Hematopoietic multipotent progenitor cell treated with erythropoietin and hydrocortisone succinate and interleukin-3 and kit ligand, for 17 days (in vitro differentiated cells): ENCODE measurements at regions not wholly inside any gene's neighbourhood (a gene's known extent, or its start where the extent isn't known, plus 50 kb on each side); places are given as distances from the start of the nearest gene placed in this dataset.

ENCODE experiments used
- DNase-seq: peaks from one replicate; pipeline ENCODE4 v3.0.0-alpha.2; 2015; ENCODE audit warnings: low spot score

DNA sequence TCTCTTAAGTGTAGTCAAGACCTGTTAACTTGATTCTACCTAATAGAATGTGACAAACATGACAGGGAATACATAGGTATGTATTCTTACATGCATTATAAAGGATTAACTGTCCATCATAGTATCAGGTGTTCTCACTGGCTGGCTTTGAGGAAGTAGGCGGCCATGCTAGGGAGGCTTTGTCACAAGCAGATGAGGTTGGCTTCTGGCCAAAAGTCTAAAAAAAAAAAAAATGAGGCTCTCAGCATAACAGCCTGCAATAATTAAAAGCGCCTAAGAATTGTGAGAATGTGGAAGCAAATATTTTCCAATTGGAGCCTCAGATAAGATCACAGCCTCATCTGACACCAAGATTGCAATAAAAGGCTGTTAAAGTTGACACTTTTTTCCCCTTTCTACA lies 1256.8 kb upstream of the SORCS1 start:
- DNase-seq = no peak

DNA sequence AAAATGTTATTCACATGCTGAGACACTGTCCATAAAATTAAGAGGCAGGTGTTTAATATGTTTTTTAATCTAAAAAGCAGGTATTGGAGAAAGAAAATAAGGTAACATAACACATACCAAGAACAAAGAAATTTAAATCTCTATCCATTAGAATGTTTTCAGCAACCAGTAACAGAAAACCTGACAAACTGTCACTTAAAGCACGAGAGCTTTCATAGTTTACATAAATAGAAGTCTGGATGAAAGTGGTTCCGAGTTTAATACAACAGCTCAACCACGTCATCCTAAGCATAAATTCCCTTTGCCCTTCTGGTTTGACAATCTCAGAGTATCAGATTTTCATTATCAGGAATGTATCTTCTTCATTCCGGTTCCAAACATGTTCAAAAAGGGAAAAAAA lies 1249.4 kb upstream of the SORCS1 start:
- DNase-seq = no peak

DNA sequence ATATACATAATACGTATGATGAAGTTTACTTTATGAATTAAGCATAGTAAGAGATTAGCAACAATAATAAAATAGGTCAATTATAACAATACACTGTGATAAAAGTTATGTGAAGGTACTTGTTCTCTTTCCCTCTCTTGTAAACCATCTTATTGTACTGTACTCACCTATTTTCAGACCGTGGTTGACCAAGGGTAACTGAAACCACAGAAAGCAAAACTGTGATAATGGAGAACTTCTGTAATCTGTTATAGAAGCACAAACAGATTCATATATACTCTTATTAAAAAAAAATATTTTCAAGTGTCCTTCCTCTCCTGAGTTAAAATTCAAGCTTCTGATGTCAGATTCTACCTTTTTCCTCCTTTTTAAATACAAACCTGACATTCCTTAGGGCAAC lies 1247.8 kb upstream of the SORCS1 start:
- no peak for DNase-seq

DNA sequence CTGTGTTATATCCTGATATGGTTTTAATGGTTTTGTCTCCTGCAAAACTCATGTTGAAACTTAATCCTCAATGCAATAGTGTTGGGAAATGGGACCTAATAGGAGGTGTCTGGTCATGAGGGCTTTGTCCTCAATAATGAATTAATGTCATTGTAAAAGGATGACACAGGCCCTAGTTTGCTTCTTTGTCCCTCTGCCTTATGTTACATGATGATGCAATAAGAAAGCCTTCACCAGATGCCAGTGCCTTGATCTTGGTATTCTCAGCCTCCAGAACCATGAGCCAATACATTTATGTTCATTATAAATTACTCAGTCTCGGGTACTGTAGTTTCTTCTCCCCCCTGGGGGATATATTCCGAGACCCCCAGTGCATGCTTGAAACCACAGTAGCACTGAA lies 1247.4 kb upstream of the SORCS1 start:
- DNase-seq = no peak

DNA sequence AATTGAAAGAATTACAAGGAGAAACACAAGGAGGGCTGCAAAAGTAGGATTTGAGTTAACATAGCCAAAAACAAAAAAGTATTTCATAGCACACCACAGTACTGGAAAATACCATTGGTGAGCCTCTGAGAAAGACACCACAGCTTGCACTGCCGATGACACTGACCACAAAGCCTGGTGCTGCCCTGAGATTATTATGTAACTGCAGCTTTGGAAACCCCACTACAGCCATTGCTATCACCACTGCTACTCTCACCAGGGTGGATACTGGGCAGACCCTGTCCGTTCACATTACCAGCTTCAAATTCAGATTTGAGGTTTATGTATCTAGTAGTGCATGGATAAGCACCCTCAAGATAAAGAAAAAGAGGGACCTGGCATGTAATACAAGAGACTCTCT lies 1246.7 kb upstream of the SORCS1 start:
- DNase-seq = no peak

DNA sequence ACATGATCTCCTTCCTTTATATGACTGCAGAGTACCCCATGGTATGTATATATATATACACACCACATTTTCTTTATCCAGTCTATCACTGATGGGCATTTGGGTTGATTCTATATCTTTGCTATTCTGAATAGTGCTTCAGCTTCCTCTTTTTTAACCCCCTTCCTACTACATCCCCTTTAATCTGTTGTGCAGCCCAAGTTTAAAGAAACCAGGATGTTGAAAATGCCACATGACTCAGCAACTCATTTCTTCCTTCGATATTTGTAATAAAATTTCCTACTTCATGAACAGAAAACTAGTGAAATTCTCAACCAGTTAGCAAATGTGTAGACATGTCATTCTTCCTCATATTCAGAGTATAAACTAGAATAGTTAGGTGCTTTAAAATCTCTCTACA lies 1245.7 kb upstream of the SORCS1 start:
- no peak for DNase-seq

DNA sequence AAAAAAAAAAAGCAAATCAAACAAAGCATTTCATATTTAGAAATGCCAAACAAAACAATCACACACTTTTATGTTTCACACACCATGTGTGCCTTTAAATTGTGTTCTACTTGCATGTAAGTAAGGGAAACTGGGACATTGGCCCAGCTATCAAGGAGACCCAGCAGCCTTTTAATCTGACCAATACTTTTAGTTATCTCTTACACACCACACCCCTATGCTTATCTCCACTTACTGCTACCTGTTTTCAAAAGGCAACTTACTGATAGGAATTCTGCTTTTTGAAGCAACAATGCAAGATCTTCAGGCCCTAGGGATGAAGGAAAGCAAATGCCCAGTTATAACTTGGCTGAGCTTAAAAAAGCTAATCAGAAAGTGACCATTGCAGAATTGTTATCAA lies 1244.8 kb upstream of the SORCS1 start:
- DNase-seq = no peak

DNA sequence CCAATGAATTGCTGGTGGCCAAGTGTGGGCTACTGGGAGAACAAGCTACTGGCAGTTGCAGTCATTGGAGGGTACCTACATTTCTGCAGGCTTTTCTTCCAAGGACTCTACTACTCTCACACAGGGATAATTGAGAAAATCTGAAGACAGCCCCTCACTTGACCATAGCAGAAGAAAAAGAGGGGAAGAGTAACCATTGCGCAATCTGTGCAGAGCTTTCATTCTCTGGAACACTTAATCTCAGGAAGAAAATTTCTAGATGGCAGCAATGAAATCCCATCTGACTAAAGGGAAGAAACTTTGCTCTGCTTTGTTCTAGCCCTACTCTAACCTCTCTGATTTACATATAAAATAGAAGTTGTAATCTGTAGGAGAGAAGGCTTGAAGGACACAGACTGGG lies 1239.6 kb upstream of the SORCS1 start:
- no peak for DNase-seq

DNA sequence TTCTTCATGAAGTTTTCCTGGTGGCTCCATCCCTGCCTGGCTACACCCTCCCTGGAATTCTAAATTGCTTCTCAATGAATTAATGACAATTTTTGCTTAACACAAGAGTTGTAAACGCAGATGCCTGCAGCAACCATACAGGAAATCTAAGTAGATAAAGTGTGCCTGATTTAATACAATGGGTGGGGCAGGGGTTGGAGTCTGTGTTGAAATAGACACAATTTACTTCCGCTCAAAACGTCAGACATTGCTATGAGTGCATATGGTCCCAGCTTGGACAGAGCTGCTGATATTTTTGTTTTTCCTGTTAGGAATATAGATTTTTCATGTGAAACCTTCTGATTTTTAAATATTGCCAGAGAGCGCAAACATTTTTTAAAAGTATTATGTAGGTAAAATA lies 1235.0 kb upstream of the SORCS1 start:
- no peak for DNase-seq

DNA sequence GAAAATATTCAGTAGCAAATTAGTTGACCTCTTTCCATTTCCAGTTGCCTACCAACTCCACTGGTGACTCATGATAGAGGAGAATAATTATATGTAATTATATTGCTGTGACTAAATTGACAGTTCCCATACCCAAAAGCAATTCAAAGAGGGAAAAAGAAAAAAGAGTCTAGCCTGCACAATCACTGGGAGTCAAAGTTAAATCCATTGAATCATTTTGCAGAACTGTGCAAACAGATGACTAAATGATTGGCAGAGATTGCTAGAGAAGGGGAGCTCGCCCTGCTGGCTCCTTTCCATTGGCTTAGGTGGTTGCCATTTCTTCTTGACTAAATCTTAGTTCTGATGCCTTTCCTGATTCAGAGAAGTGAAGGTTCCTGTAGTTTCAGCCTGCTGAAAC lies 1228.6 kb upstream of the SORCS1 start:
- no peak for DNase-seq

DNA sequence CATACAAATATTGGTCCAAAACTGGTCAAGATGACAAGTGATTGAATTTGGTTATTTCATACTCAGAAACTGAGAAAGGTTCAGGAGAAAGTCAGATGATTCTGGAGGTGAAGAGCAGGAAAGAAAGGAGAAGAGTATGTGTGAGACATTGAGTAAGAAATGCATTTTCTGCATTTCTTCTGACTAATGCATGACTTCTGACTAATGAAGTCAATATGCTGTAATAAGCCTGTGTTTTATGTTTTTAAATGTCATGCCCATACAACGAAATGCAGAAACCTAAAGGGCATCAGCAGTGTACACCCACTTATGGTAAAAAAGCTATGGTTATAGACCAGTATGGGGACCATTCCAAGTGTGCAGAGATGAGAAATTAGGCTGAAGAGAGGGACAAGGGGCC lies 1227.8 kb upstream of the SORCS1 start:
- no peak for DNase-seq

DNA sequence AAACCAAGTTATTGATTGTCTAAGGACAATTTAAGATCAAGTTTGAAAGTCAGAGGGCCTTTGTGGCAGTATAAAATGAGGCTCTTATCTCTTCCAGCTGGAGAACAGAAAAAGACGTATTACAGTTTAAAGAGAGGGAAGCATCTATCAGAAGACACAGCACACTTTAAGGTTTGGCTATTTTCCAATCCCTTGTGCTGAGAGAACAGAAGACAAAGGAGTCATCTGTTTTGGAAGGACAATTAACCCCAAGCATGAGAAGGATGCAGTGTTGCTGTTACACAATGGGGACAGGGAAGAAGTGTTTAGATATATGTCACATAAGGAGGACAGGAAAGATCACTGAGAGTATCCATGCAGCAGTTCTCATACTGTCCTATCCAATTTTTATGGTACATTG lies 1224.2 kb upstream of the SORCS1 start:
- DNase-seq = no peak

DNA sequence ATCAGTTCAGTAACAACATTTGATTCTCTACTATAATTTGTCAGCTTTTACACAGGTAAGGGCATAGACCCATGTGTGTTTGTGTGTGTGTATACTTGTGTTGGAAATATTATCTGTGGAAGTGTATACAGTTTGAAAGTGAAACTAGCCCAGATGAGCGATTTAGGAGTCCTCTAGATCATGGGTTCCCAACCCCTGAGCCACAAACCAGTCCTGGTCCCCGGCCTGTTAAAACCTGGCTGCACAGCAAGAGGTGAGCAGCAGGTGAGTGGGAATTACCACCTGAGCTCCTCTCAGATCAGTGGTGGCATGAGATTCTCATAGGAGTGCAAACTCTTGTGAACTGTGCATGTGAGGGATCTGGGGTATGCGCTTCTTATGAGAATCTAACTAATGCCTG lies 1221.5 kb upstream of the SORCS1 start:
- DNase-seq = no peak

DNA sequence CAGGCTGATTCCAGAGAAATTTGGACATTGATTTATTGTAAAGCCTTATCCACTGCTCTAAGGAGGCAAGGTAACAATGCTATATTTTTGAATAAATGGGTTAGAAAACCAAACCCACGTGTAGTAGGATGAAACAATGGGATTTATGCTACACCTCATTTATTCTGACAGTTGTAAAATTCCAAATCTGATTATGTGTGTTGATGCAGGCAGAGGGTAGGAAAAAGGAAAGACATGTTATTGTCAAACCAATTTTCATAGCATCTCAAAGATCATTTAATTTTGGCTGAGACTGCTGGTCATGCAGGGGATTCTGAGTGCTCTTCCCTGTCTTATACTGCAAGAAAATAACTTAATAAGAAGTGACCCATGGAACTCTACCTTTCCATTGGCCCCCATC lies 1219.9 kb upstream of the SORCS1 start:
- DNase-seq = no peak

DNA sequence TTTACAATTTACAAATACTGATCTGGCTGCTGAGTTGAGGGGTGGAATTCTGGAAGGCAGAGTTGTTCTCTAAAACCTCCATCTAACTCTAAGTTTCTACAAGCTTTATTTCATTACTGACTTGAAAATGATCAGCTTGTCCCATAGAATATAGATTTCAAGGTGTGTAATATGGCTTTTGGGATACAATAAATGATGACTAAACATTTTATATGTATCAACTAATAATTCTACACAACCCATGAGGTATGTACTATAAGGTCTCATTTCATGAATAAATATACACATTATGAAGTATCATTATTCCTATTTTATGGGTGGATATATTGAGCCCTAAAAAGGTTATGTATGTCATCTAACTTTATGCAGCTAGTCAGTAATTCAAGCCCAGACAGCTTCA lies 1214.3 kb upstream of the SORCS1 start:
- no peak for DNase-seq

DNA sequence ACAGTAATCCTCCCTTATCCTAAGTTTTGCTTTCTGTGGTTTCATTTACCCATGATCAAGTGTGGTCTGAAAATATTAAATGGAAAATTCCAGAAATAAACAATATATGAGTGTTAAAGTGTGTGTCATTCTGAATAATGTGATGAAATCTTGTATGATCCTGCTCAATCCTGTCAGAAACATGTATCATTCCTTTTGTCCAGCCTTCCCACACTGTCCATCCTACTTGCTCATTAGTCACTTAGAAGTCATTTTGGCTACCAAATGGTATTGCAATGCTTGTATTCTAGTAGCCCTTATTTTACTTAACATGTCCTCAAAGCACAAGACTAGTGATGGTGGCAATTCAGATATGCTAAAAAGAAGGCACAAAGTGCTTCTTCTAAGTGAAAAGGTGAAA lies 1211.2 kb upstream of the SORCS1 start:
- DNase-seq = no peak

DNA sequence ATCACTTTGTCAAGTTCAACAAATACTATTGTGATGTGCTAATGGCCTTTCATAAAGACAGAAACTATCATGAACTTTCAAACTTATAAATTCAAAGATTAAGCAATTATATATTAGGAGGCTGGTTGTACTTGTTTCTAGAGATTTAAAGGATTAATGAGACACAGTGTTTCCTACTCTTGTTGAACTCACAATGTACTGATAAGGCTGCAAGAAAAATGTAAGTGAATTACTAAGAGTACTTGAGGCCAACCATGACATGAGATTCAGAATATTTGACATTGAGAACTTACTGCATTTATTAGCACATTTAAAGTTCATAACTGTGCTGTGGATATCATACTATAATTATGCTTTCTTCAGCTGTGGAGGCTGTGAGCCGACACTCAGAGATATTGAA lies 1210.5 kb upstream of the SORCS1 start:
- no peak for DNase-seq

DNA sequence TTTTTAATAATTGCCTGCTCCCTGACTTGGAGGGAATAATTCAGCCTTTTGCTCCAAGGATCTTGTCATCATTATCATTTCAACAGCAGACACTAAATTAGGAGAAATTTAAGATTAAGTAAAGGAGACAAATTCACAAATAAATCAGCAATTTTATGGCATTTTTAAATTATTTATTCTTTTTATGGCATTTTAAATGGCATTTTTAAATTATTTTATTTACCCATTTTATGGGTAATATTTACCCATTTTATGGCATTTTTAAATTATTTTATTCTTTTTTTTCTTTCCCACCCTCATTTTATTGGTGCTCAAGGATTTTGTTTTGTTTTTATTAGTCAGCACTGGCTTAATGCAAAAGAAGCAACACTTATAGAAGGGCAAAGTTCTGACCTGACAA lies 1201.0 kb upstream of the SORCS1 start:
- no peak for DNase-seq

DNA sequence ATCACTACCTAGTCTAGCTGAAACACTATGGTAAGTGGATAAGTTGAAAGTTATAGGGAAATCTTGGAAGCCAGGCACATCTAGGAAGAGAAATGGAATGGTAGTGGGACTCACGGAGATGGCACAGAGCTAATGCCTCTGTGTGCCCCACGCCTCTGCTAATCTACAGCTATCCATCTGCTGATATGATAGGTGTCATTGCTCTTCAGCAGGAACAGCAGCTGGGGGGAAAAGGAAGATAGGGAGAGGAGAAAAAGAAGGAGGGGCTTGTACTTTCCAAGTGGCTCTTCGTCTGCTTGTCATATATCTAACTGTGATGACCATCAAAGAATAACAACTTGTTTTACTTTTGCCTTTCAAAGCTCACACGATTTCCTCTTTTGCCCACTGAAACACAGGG lies 1199.1 kb upstream of the SORCS1 start:
- no peak for DNase-seq

DNA sequence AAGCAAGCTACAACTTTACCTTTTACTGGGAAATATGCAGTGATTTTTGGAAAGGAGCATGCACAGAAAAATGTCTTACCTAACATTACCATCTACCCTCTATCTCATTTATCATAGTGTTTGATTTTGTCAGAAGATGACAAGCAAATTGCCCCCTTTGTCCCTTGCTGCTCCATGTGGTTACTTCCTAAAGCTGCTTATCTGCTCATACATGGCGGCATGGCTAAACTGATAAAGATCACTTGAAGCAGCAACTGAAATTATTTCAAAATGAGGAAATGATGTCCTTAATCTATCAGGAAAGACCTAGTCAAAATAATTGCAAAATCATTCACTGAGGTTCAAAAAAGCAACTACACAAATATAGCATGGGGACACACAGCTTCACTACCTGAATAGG lies 1198.5 kb upstream of the SORCS1 start:
- no peak for DNase-seq

DNA sequence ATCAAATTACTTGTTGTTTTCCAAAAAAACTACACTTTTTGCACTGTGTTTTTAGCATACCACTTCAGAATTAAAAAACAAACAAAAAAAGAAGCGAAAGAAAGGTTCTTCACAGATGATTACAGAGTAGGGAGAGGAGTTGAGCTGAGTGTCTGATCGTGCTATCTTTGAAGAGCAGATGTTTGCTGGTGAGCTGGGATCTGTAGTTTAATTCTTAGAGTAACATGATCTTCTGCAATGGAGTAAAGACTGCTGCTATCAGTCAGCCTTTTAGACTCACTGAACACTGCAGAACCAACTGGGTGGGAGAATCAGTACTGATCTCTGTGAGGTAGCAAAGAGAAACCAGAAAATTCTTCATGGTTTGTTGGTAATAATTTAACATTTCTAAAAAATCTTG lies 1197.8 kb upstream of the SORCS1 start:
- no peak for DNase-seq

DNA sequence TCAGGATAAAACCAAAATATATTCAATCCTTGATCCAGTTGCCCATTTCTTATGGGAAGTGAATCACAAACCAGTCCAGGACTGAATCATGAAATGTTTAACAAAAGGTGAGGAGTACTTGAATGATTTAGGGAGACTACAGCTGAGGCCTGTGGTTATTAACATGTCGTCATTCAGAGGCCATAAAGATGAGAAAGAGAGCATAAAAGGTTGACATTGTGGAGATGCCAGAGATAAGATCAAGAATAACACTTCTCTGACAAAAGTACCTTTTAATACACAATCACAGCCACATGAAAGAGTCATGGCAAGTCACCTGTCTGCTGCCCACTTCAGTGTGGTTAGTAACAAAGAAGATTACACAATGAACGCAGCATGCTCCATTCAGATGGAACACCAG lies 1195.7 kb upstream of the SORCS1 start:
- DNase-seq = no peak

DNA sequence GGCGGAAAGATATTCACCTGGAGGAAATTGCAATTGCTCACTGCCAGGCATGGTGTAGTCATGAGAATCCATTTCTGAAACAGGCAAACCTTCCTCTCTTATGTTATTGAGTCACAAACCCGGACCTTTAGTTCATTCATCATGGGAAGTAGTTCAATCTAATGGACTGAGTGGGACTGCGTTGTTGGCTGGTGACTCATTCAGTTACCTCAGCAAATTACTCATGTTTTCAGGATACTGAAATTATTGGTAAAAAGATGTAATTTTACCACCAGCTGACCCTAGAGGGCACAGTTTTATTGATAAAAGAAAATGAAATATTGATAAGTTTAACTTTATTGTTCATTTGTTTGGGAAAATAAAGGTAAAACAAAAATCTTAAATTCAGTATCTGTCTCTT lies 1194.4 kb upstream of the SORCS1 start:
- DNase-seq = no peak

DNA sequence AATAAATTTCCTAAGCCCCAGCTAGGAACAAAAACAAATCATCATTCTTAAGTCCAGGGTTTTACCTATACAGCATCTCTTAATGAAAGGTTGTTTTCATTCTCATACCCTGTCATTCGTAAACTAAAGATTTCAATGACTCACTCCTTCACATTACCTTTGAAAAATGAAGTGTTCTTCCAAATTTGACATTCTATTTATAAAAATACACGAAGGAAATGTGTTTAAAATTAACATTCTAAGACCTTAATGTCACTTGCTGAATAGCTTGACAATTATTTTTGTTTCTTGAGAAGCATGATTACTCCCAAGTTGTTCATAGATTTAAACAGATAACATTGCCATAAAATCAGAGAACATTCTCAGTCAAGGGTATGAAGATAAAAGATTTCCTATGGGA lies 1188.3 kb upstream of the SORCS1 start:
- DNase-seq = no peak

DNA sequence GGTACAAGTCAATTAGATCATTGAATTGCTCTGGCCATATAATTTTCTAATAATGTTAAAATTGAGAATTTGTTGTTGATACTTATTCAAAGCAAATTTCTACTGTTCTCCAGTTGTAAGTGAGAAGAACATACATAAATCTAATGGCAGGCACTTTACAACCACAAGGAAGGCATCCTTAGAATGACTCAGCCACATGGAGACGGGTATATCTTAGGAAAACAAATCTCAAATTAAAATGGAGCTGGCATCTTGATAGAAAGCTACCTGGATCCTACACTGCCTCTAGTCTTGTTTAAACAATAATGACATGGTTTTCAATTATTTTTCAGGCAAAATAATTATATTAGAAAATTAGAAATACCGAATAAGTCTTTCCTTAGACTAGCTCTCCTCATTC lies 1183.7 kb upstream of the SORCS1 start:
- no peak for DNase-seq

DNA sequence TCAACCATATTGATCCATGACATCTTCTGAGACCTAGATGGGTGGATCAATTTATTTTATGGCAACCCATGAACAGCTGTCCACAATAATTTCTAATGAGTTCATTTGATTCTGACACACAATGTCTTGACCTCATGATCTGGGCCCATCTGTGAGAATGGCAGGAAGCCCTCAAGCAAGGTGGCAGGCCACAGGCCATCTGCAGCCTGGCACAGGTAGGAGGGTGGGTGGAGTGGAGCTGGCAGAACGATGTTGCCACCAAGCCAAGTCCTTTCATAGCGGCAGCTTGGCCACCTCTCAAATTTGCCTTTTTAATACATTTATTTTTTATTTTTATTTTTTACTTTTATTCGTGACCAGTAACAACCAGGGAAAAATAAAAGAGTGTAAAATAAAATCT lies 1181.6 kb upstream of the SORCS1 start:
- no peak for DNase-seq
